Adipocyte (in vitro differentiated cells): ENCODE measurements at regions not wholly inside any gene's neighbourhood (a gene's known extent, or its start where the extent isn't known, plus 50 kb on each side); places are given as distances from the start of the nearest gene placed in this dataset.

Experiments used
- DNase-seq: peaks from one replicate; pipeline ENCODE4 v3.0.0-alpha.2; 2015; ENCODE audit warnings: low read depth
- H3K27me3 ChIP-seq: replicated peaks from 2 replicates; pipeline ENCODE4 v1.7.0; 2013; ENCODE audit warnings: mild to moderate bottlenecking, low read length, moderate library complexity; ENCODE audit not compliant: control insufficient read depth, insufficient read depth
- H3K36me3 ChIP-seq: 2 replicates; pipeline ENCODE4 v1.7.0; 2013; ENCODE audit warnings: low read length, mild to moderate bottlenecking, moderate library complexity; ENCODE audit not compliant: control insufficient read depth, insufficient read depth, severe bottlenecking
- H3K4me1 ChIP-seq: 2 replicates; pipeline ENCODE4 v1.7.0; 2013; ENCODE audit warnings: mild to moderate bottlenecking, low read length, moderate library complexity; ENCODE audit not compliant: control insufficient read depth, insufficient read depth
- H3K4me3 ChIP-seq: 2 replicates; pipeline ENCODE4 v1.7.0; 2013; ENCODE audit warnings: mild to moderate bottlenecking, low read length, moderate library complexity
- H3K9ac ChIP-seq: 2 replicates; pipeline ENCODE4 v1.7.0; 2013; ENCODE audit warnings: mild to moderate bottlenecking, low read length, moderate library complexity
- H3K9me3 ChIP-seq: 2 replicates; pipeline ENCODE4 v1.7.0; 2013; ENCODE audit warnings: mild to moderate bottlenecking, low read length, moderate library complexity; ENCODE audit not compliant: control insufficient read depth

DNA sequence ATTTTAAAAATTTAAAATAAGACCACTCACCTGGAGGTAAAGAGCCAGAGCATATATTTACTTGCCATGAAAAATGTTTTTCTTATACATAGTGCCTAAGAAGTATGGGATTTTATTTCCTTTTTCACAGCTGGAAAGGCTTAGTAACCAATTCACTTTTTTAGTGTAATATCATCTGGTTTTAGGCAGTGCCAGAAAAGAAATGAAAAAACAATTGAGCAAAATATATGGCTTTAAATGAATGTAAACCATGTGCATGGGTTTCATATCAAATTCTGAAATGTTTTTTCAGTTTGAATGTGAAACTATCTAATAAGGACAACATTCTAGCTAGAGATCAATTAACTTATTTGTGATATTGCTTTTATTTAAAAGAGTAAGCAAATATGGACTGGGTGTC lies 672.4 kb upstream of the ADAMTS5 start:
- Histone ChIP-seq H3K36me3 (no peaks in the 10 kb centered on the region), H3K4me3 (no peak overlapping the region), H3K4me1 (peaks cover 14% of the 10 kb centered on the region), H3K9me3 (no peaks in the 10 kb centered on the region), H3K9ac (no peak overlapping the region), H3K27me3 (no peaks in the 10 kb centered on the region)
- no peak for DNase-seq

DNA sequence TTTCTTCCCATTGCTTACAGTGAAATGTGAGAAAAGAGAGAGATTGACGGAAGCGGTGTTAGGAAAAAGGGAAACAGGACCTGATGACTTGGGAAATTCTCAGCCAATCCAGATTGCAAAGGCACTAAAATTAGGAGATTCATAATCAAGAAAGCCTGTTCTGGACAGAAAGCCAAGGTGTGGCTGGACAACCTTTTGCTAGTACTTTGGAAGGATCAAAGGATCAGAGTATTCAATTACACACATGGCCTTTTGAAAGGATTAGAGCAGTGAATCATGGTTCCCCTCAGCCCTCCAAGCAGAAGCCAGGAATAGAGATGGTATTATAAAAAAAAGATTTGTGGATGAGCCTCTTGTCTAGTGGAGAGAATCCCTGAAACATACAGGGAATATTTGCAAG lies 669.8 kb upstream of the ADAMTS5 start:
- Histone ChIP-seq H3K4me1 (no peaks in the 10 kb centered on the region), H3K9me3 (no peaks in the 10 kb centered on the region), H3K9ac (no peak overlapping the region), H3K27me3 (no peaks in the 10 kb centered on the region), H3K36me3 (no peaks in the 10 kb centered on the region), H3K4me3 (no peak overlapping the region)
- DNase-seq: no peak

DNA sequence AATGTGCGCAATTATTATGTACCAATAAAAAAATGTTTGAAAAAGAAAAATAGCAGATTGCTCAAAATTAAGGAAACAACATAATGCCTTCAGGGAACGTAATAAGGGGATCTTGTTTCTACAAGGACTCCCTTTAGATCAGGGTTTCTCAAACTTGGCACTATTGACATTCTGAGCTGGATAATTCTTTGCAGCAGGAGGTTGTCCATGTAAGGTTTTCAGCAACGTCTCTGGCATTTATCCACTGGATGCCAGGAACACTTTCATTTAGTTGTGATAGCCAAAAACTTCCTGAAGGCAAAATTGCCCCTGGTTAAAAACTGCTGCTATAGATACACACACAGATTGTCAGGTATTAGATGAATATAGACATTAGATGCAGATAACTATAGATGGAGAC lies 666.7 kb upstream of the ADAMTS5 start:
- Histone ChIP-seq H3K27me3 (no peaks in the 10 kb centered on the region), H3K9ac (no peak overlapping the region), H3K4me3 (no peak overlapping the region), H3K36me3 (no peaks in the 10 kb centered on the region), H3K4me1 (no peaks in the 10 kb centered on the region), H3K9me3 (no peaks in the 10 kb centered on the region)
- peak; percentile 37 for DNase-seq

DNA sequence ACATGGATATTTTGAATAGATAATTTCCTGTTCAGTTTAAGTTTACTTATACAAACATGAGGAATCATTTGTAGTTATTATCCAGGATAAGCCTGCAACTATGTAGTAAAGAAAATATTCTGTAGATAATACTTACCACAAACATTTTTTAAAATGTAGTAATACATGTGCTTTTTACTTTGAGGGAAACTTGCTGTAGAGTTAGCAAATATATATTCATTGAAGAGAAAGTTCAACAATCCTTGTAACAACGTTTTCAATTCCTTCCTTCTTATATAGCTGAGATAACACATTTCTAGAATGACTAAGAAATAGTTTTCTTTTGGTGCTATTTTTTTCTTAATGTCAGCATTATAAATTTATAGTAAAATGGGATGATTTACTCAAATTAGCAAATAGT lies 664.6 kb upstream of the ADAMTS5 start:
- H3K27me3 ChIP-seq: no peaks in the 10 kb centered on the region
- H3K9me3 ChIP-seq: no peaks in the 10 kb centered on the region
- H3K36me3 ChIP-seq: no peaks in the 10 kb centered on the region
- H3K9ac ChIP-seq: no peak overlapping the region
- H3K4me3 ChIP-seq: no peak overlapping the region
- DNase-seq: peak; percentile 61
- H3K4me1 ChIP-seq: no peaks in the 10 kb centered on the region

DNA sequence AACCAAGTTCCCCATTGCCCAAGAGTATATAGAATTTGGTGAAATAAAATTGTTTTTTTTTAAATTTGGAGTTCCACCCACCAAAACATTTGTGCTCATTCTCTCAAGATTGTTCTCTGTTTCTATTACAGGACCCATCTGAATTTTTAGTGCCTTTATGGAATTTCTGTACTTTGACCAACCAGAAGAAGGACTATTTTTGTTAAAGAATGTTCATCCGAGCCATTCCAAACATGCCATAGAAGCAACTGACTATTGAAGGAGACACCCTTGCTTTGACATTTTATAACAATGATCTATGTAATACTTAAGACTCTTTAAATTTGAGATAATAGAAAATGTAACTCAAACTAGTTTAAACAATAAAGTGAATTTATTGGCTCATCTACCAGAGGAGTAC lies 655.7 kb upstream of the ADAMTS5 start:
- H3K9me3 ChIP-seq: no peaks in the 10 kb centered on the region
- no peaks in the 10 kb centered on the region for H3K4me1 ChIP-seq
- H3K9ac ChIP-seq: no peak overlapping the region
- H3K36me3 ChIP-seq: no peaks in the 10 kb centered on the region
- H3K27me3 ChIP-seq: no peaks in the 10 kb centered on the region
- H3K4me3 ChIP-seq: no peak overlapping the region
- peak; percentile 28 for DNase-seq

DNA sequence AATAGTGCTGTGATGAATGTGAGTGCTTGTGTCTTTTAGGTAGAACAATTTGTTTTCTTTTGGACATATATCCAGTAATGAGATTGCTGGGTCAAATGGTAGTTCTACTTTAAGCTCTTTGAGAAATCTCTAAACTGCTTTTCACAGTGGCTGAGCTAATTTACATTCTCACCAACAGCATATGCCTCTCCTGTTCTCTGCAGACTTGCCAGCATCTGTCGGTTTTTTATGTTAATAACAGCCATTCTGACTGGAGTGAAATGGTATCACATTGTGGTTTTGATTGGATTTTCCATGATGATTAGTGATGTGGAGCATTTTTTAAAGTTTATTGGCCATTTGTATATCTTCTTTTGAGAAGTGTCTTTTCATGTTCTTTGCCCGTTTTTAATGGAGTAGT lies 647.3 kb upstream of the ADAMTS5 start:
- H3K4me1 ChIP-seq: no peaks in the 10 kb centered on the region
- H3K4me3 ChIP-seq: no peak overlapping the region
- H3K36me3 ChIP-seq: no peaks in the 10 kb centered on the region
- H3K27me3 ChIP-seq: no peaks in the 10 kb centered on the region
- DNase-seq: no peak
- no peak overlapping the region for H3K9ac ChIP-seq
- H3K9me3 ChIP-seq: no peaks in the 10 kb centered on the region

DNA sequence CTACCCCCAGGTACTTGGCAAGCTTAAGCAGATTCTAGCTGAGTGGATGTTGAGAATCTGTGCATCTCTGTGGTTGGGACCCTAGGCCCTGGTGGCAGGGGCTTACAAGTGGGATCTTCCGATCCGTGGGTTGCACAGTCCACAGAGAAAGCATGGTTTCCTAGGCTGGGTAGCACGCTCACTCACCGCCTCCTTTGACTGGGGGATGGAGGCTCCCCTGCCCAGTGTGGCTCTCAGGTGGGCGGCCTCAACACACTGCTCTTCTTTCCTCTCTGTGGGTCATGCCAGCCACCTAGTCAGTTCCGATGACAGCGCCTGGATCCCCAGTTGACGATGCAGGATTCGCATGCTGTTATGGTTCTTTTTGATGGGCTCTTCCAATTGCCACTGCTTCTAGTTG lies 639.5 kb upstream of the ADAMTS5 start:
- Histone ChIP-seq H3K36me3 (no peaks in the 10 kb centered on the region), H3K9ac (no peak overlapping the region), H3K4me3 (no peak overlapping the region), H3K4me1 (no peaks in the 10 kb centered on the region), H3K9me3 (no peaks in the 10 kb centered on the region), H3K27me3 (no peaks in the 10 kb centered on the region)
- no peak for DNase-seq

DNA sequence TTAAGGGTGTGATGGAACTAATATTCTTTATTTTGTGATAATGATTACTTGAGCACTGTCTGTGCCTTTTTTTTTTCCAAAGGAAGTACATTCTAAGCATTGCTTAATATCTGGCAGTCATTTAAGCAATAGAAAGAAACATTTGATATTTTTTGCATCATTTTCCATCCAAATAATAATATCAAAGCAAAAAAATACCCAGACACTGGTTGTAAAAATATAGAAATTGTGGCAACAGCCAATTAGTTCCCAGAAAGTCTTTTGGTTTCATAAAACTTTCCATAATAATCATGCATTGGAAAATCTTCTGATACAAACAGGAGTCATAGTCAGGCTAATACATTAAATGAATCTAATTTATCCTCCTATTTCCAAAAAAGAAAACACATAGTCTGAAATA lies 629.3 kb upstream of the ADAMTS5 start:
- DNase-seq: no peak
- Histone ChIP-seq H3K36me3 (no peaks in the 10 kb centered on the region), H3K27me3 (no peaks in the 10 kb centered on the region), H3K4me3 (no peak overlapping the region), H3K9ac (peak overlapping the region; percentile 12), H3K9me3 (no peaks in the 10 kb centered on the region), H3K4me1 (peaks cover 12% of the 10 kb centered on the region)

DNA sequence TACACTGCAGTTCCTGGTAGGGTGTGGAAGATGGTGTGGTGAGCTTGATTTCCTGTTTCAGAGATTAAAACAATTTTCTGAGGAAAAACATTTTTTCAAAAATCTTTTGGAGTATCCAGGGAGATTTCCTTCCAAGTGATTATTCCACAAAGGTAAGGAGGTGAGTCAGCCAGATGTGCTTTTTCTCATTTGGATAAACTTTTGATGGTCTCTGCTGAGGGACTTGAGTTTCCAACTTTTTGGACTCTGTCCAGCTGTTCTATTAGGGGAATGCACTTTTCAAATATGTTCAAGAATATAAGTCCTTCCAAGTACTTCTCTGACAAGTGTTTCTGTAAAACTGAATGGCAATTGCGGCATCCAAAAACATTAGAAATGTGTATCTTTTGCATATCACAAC lies 628.8 kb upstream of the ADAMTS5 start:
- no peak overlapping the region for H3K4me3 ChIP-seq
- H3K27me3 ChIP-seq: no peaks in the 10 kb centered on the region

DNA sequence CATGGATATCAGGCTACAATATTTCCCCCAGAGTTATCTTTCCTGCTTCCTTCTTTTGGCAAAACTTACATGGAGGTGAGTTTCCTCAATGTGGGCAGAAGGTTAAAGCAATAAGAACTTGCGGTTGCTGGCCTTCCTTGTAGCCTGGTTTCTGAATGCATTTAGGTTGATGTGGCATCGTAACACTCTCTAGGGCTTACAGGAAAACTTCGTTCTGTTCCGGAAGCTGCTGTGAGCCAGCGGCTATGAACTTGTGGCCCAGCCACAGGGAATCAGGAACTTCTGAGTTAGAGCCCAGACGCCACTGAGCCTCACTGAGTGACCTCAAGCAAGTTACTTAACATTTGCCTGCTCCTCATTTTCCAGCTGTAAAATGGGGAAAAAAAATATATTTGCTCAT lies 623.4 kb upstream of the ADAMTS5 start:
- Histone ChIP-seq H3K4me3 (peak overlapping the region; percentile 1), H3K27me3 (no peaks in the 10 kb centered on the region), H3K36me3 (no peaks in the 10 kb centered on the region), H3K4me1 (peaks cover 18% of the 10 kb centered on the region), H3K9ac (peak overlapping the region; percentile 17), H3K9me3 (no peaks in the 10 kb centered on the region)
- DNase-seq: no peak

More for the DNA sequence above, 628.8 kb upstream of the ADAMTS5 start:
- Histone ChIP-seq H3K9me3 (no peaks in the 10 kb centered on the region), H3K9ac (no peak overlapping the region), H3K4me1 (peaks cover 14% of the 10 kb centered on the region), H3K36me3 (no peaks in the 10 kb centered on the region)
- no peak for DNase-seq

DNA sequence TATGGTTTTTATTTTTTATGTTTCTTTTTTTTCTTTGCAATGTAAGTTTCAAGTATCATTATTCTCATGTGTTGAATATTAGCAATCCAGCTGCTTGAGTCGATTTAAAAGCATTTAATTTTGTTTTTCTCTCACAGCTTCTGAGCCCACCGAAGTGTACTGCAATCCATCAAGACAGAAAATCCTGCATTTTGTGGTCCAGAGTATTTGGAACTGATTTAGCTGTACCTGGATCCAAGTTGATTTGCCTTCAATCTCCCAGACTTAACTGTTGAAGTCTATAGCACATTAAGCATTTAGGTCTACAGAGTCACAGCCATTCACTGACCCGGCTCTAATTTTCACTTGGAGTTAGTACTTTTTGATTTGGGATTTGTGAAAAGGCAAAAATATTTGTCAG lies 622.9 kb upstream of the ADAMTS5 start:
- no peaks in the 10 kb centered on the region for H3K27me3 ChIP-seq
- peak overlapping the region; percentile 17 for H3K9ac ChIP-seq
- peaks cover 18% of the 10 kb centered on the region for H3K4me1 ChIP-seq
- no peaks in the 10 kb centered on the region for H3K36me3 ChIP-seq
- no peaks in the 10 kb centered on the region for H3K9me3 ChIP-seq
- DNase-seq: no peak
- H3K4me3 ChIP-seq: peak overlapping the region; percentile 1

DNA sequence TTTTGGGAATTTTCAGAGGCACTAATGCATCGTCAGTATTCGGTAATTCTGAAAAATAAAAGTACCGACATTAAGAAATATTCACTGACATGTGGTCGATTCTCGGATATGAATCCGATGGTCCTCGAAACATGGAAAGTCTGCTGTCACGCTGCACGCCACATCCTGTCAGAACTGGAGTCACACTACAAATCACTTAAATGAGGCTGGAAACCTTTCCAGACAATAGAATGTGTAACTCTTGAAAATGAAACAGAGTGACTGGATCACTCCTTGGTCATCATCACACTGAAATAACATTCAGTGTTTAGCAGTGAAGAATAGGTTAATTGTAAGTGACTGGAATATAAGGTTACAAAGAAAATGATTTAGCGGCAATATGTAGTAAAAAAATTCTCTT lies 620.1 kb upstream of the ADAMTS5 start:
- Histone ChIP-seq H3K9ac (no peak overlapping the region), H3K4me1 (peaks cover 38% of the 10 kb centered on the region), H3K36me3 (no peaks in the 10 kb centered on the region), H3K4me3 (no peak overlapping the region), H3K9me3 (no peaks in the 10 kb centered on the region), H3K27me3 (no peaks in the 10 kb centered on the region)
- DNase-seq: no peak
